Endodermal cell (in vitro differentiated cells): ENCODE measurements at regions not wholly inside any gene's neighbourhood (a gene's known extent, or its start where the extent isn't known, plus 50 kb on each side); places are given as distances from the start of the nearest gene placed in this dataset.

Experiments
- DNase-seq: peaks from one replicate; pipeline ENCODE4 v3.0.0-alpha.2; 2017
- H3K27ac ChIP-seq: 2 replicates; pipeline ENCODE4 v1.5.1; 2013; ENCODE audit warnings: mild to moderate bottlenecking, low read depth, low read length, moderate library complexity
- H3K27me3 ChIP-seq: 2 replicates; pipeline ENCODE4 v1.6.1; 2013; ENCODE audit warnings: mild to moderate bottlenecking, low read length, moderate library complexity; ENCODE audit not compliant: insufficient read depth, control insufficient read depth, poor library complexity, severe bottlenecking
- H3K36me3 ChIP-seq: 2 replicates; pipeline ENCODE4 v1.7.0; 2013; ENCODE audit warnings: mild to moderate bottlenecking, low read length, moderate library complexity; ENCODE audit not compliant: control insufficient read depth, insufficient read depth
- H3K4me1 ChIP-seq: one replicate; pipeline ENCODE4 v1.7.0; 2013; ENCODE audit warnings: low read length; ENCODE audit not compliant: control insufficient read depth, insufficient read depth
- H3K4me3 ChIP-seq: 2 replicates; pipeline ENCODE4 v1.5.1; 2013; ENCODE audit warnings: mild to moderate bottlenecking, low read length, moderate library complexity
- H3K9ac ChIP-seq: 2 replicates; pipeline ENCODE4 v1.6.1; 2013; ENCODE audit warnings: mild to moderate bottlenecking, low read length, moderate library complexity; ENCODE audit not compliant: poor library complexity, severe bottlenecking; ENCODE audit errors: extremely low read depth
- H3K9me3 ChIP-seq: 2 replicates; pipeline ENCODE4 v1.6.1; 2013; ENCODE audit warnings: mild to moderate bottlenecking, low read length, moderate library complexity; ENCODE audit not compliant: control insufficient read depth
- H3K27ac Mint-ChIP-seq: 2 replicates; pipeline ENCODE4 v1.8.0; 2020; ENCODE audit warnings: mixed read lengths
- H3K27me3 Mint-ChIP-seq: 2 replicates; pipeline ENCODE4 v1.8.0; 2021; ENCODE audit warnings: mild to moderate bottlenecking, mixed read lengths; ENCODE audit not compliant: insufficient read depth
- H3K36me3 Mint-ChIP-seq: 2 replicates; pipeline ENCODE4 v1.8.0; 2020; ENCODE audit warnings: low read depth, mixed read lengths
- H3K4me1 Mint-ChIP-seq: 2 replicates; pipeline ENCODE4 v1.8.0; 2020; ENCODE audit warnings: mixed read lengths
- H3K4me3 Mint-ChIP-seq: 2 replicates; pipeline ENCODE4 v1.8.0; 2020; ENCODE audit warnings: mild to moderate bottlenecking, moderate library complexity, mixed read lengths
- H3K9me3 Mint-ChIP-seq: 2 replicates; pipeline ENCODE4 v1.8.0; 2020; ENCODE audit warnings: mild to moderate bottlenecking, mixed read lengths
- CTCF ChIP-seq: fragments of 200-600 bp; sonication (generic); conservative IDR thresholded peaks from 2 replicates; pipeline ENCODE4 v1.5.0; 2021; ENCODE audit warnings: antibody characterized with exemption, mild to moderate bottlenecking
- WGBS, 2 experiments: methylation state at CpG; one replicate each; pipeline versions ENCODE4 v1.1.5 to v1.1.7; 2013; ENCODE audit warnings: missing lambda C conversion rate in 2 of 2, mixed read lengths in 1 of 2; ENCODE audit not compliant: insufficient coverage in 1 of 2, insufficient read length in 1 of 2; 5-methylcytosine and 5-hydroxymethylcytosine counted together

GRCh38 chr6:137650720-137651119 is 156.5 kb upstream of the OLIG3 start:
- Mint-ChIP-seq H3K36me3 (no peaks in the 10 kb centered on the region), H3K27ac (no peak overlapping the region), H3K4me3 (no peak overlapping the region), H3K9me3 (peaks cover 36% of the 10 kb centered on the region), H3K27me3 (no peaks in the 10 kb centered on the region), H3K4me1 (no peaks in the 10 kb centered on the region)
- TF ChIP-seq CTCF: no peak
- no peaks in the 10 kb centered on the region for H3K36me3 ChIP-seq
- peaks cover 28% of the 10 kb centered on the region for H3K9me3 ChIP-seq
- DNase-seq: no peak
- H3K27me3 ChIP-seq: no peaks in the 10 kb centered on the region
- no peak overlapping the region for H3K9ac ChIP-seq
- no peak overlapping the region for H3K4me3 ChIP-seq
- H3K27ac ChIP-seq: no peak overlapping the region
- no peaks in the 10 kb centered on the region for H3K4me1 ChIP-seq

DNA sequence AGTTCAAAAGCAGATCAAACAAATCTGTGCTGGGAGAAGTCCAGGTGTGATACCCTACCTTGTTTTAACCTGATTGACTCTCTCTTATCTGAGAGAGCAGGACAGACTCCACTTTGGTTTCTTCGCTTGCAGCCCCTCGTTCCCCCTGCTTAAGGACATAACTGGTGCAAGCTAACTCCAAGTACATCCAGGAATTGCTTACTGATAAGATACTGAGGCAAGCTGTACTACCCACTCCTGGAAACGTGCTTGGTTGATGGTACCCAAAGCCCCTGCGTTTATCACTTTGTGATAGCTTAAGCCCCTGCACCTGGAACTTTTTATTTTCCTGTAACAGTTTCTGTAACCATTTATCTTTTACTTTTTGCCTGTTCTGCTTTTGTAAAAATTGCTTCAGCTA is 157.0 kb upstream of the OLIG3 start:
- peaks cover 32% of the 10 kb centered on the region for H3K9me3 ChIP-seq
- WGBS, 2 experiments: 79 to 91% methylated on average over 3 to 4 of the region's 4 CpGs
- no peaks in the 10 kb centered on the region for H3K27me3 ChIP-seq
- Mint-ChIP-seq H3K27ac (no peak overlapping the region), H3K4me3 (no peak overlapping the region), H3K36me3 (no peaks in the 10 kb centered on the region), H3K4me1 (no peaks in the 10 kb centered on the region), H3K9me3 (peaks cover 41% of the 10 kb centered on the region), H3K27me3 (no peaks in the 10 kb centered on the region)
- H3K4me3 ChIP-seq: no peak overlapping the region
- TF ChIP-seq CTCF: no peak
- no peaks in the 10 kb centered on the region for H3K4me1 ChIP-seq
- DNase-seq: no peak
- H3K27ac ChIP-seq: no peak overlapping the region
- H3K36me3 ChIP-seq: no peaks in the 10 kb centered on the region
- H3K9ac ChIP-seq: no peak overlapping the region

- Histone ChIP-seq H3K9ac (no peak overlapping the region), H3K4me1 (no peaks in the 10 kb centered on the region), H3K27me3 (no peaks in the 10 kb centered on the region), H3K27ac (no peak overlapping the region), H3K4me3 (no peak overlapping the region), H3K9me3 (peaks cover 32% of the 10 kb centered on the region), H3K36me3 (no peaks in the 10 kb centered on the region)
- H3K36me3 Mint-ChIP-seq: no peaks in the 10 kb centered on the region
- no peaks in the 10 kb centered on the region for H3K4me1 Mint-ChIP-seq
- no peak overlapping the region for H3K4me3 Mint-ChIP-seq
- peaks cover 46% of the 10 kb centered on the region for H3K9me3 Mint-ChIP-seq
- no peak overlapping the region for H3K27ac Mint-ChIP-seq
- DNase-seq: no peak
- 87 to 97% methylated on average over 6 to 9 of the region's 9 CpGs for WGBS, 2 experiments
- no peaks in the 10 kb centered on the region for H3K27me3 Mint-ChIP-seq
- no peak for TF ChIP-seq CTCF
Observed at GRCh38 chr6:137651591-137652335, 157.6 kb upstream of the OLIG3 start.
